AG09309 (cell line): ENCODE measurements at regions not wholly inside any gene's neighbourhood (a gene's known extent, or its start where the extent isn't known, plus 50 kb on each side); places are given as distances from the start of the nearest gene placed in this dataset.

Experiments used
- DNase-seq: peaks from one replicate; pipeline ENCODE4 v3.0.0-alpha.2; 2010; ENCODE audit warnings: low read depth
- H3K4me3 ChIP-seq: 2 replicates; pipeline ENCODE4 v1.5.1; 2011; ENCODE audit warnings: mild to moderate bottlenecking, low read depth, low read length, moderate library complexity; ENCODE audit not compliant: control insufficient read depth
- CTCF ChIP-seq: IDR thresholded peaks from 2 replicates; pipeline ENCODE4 v1.5.1; 2011; ENCODE audit warnings: mild to moderate bottlenecking, low read depth, low read length, inconsistent platforms; ENCODE audit not compliant: insufficient read depth, control insufficient read depth; ENCODE audit errors: missing control alignments

GRCh38 chr16:9186061-9186460 lies 94.6 kb downstream of the HAPSTR1 start:
- TF ChIP-seq CTCF, result no peak
- no peak for DNase-seq
- no peak overlapping the region for H3K4me3 ChIP-seq

GRCh38 chr16:9188721-9189120 lies 97.3 kb downstream of the HAPSTR1 start:
- H3K4me3 ChIP-seq, result no peak overlapping the region
- TF ChIP-seq CTCF, result no peak
- DNase-seq, result no peak

- DNase-seq, result no peak
- H3K4me3 ChIP-seq, result no peak overlapping the region
- no peak for TF ChIP-seq CTCF
Observed at GRCh38 chr16:9191274-9191850, 99.9 kb downstream of the HAPSTR1 start.

GRCh38 chr16:9192746-9193145 lies 101.3 kb downstream of the HAPSTR1 start:
- H3K4me3 ChIP-seq, result no peak overlapping the region
- DNase-seq, result no peak
- no peak for TF ChIP-seq CTCF

- no peak for DNase-seq
- H3K4me3 ChIP-seq, result no peak overlapping the region
- no peak for TF ChIP-seq CTCF
Observed at GRCh38 chr16:9195287-9195686, 103.8 kb downstream of the HAPSTR1 start.

GRCh38 chr16:9197957-9198661 lies 106.7 kb downstream of the HAPSTR1 start:
- TF ChIP-seq CTCF, result no peak
- no peak for DNase-seq

More at GRCh38 chr16:9197957-9198661, 106.7 kb downstream of the HAPSTR1 start:
- H3K4me3 ChIP-seq, result no peak overlapping the region
